ENCODE measurements at regions not wholly inside any gene's neighbourhood (a gene's known extent, or its start where the extent isn't known, plus 50 kb on each side); places are given as distances from the start of the nearest gene placed in this dataset.

DNA sequence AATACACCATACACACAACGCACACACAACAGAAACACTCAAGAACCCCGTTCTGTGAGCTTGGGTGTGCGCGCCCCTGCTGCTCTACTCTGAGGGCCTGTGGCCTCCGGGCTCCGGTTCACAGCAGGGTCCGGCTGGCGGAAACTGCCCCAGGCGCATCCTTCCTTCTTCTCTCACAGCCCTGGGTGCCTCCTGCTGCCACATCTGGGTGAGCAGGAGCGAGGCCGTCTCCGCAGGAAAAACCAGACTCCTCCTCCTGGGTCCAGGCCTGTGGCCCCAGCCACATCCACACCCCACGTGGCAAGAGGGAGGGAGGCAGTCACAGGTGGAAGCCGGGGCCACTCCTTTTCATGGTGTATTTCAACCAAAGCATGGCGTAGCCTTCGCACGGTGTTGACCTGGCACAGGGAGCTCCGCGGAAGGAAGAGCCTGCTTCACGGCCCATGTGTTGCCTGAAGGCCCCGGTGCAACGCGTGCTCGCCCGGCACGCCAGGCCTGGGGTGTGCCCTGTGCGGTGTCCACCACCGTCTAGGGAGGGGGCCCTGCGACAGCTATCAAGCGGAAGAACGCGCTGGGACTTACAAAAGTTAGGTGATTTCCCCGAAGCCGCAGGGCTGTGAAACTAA lies 1502.7 kb downstream of the TBC1D22A start:
- H3K4me1 Mint-ChIP-seq = no peaks in the 10 kb centered on the region
- no peaks in the 10 kb centered on the region for H3K9me3 Mint-ChIP-seq
- H3K27me3 Mint-ChIP-seq = no peaks in the 10 kb centered on the region
- H3K4me3 Mint-ChIP-seq = no peak overlapping the region
- no peaks in the 10 kb centered on the region for H3K36me3 Mint-ChIP-seq (ENCODE audit: low read depth)
- H3K27ac Mint-ChIP-seq = no peak overlapping the region
- DNase-seq = no peak
- ChIA-PET POLR2A (no interaction called here), CTCF (interaction anchor here (0.6 kb wide), 1 partner anchor 658 kb away, joined by 4 read pairs; no protein-coding TSS in a partner anchor)

GRCh38 chr22:48264586-48264985 lies 1502.1 kb downstream of the TBC1D22A start:
- Mint-ChIP-seq H3K36me3 (ENCODE audit: low read depth) (no peaks in the 10 kb centered on the region), H3K4me1 (no peaks in the 10 kb centered on the region), H3K27ac (no peak overlapping the region)

GRCh38 chr22:48263791-48264351 lies 1501.4 kb downstream of the TBC1D22A start:
- Mint-ChIP-seq H3K27me3 (no peaks in the 10 kb centered on the region), H3K9me3 (no peaks in the 10 kb centered on the region), H3K36me3 (ENCODE audit: low read depth) (no peaks in the 10 kb centered on the region), H3K4me1 (no peaks in the 10 kb centered on the region), H3K4me3 (no peak overlapping the region), H3K27ac (no peak overlapping the region)
- ChIA-PET POLR2A (no interaction called here), CTCF (no interaction called here)
- DNase-seq = no peak

More at GRCh38 chr22:48264586-48264985, 1502.1 kb downstream of the TBC1D22A start:
- Mint-ChIP-seq H3K9me3 (no peaks in the 10 kb centered on the region), H3K4me3 (no peak overlapping the region), H3K27me3 (no peaks in the 10 kb centered on the region)
- POLR2A ChIA-PET = no interaction called here
- no peak for DNase-seq
- CTCF ChIA-PET = no interaction called here

DNA sequence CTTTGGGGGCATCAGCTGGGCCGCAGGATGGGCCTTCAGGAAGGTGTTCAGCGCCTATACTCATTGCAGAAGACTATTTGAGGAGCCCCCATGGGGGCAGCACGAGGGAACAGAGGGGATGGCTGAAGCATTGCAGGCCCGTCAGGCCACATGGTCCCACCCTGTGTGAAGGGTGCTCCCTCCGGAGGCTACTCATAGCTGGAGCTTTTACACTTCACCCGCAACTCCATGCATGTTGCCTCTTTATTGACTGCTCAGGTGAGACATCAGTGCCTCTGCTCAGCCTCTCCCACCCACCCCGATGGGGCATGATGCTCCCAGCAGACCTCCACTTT lies 1500.9 kb downstream of the TBC1D22A start:
- Mint-ChIP-seq H3K27me3 (no peaks in the 10 kb centered on the region), H3K27ac (no peak overlapping the region), H3K9me3 (no peaks in the 10 kb centered on the region), H3K4me1 (no peaks in the 10 kb centered on the region), H3K4me3 (no peak overlapping the region), H3K36me3 (ENCODE audit: low read depth) (no peaks in the 10 kb centered on the region)
- ChIA-PET CTCF (no interaction called here), POLR2A (no interaction called here)
- DNase-seq = no peak

GRCh38 chr22:48262596-48263430 lies 1500.4 kb downstream of the TBC1D22A start:
- ChIA-PET CTCF (interaction anchor here (1.1 kb wide), 1 partner anchor 282 kb away, joined by 3 read pairs; no protein-coding TSS in a partner anchor), POLR2A (no interaction called here)
- DNase-seq = no peak
- no peak overlapping the region for H3K4me3 Mint-ChIP-seq
- H3K27me3 Mint-ChIP-seq = no peaks in the 10 kb centered on the region
- no peaks in the 10 kb centered on the region for H3K9me3 Mint-ChIP-seq
- no peak overlapping the region for H3K27ac Mint-ChIP-seq
- no peaks in the 10 kb centered on the region for H3K4me1 Mint-ChIP-seq
- H3K36me3 Mint-ChIP-seq (ENCODE audit: low read depth) = no peaks in the 10 kb centered on the region

DNA sequence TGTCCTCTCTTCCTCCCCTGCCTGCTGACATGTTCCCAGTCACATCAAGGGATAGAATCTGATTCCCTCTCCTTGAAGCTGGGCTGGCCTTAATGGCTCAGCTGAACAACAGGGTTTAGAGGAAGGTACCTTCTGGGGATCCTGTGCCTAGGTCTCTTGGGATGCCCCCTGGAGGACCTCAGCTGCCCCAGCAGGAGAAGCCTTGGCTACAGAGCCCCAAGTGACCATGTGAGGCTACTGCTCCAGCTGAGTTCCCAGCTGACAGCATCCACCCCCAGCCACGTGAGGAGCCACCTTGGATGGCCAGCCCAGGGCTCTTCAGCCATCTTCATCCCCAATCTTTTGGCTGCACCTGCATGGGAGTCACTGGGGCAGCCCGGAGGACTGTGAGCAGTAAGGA lies 1499.3 kb downstream of the TBC1D22A start:
- H3K27me3 Mint-ChIP-seq = no peaks in the 10 kb centered on the region
- no peak overlapping the region for H3K4me3 Mint-ChIP-seq
- no peaks in the 10 kb centered on the region for H3K4me1 Mint-ChIP-seq
- no peak for DNase-seq
- H3K9me3 Mint-ChIP-seq = no peaks in the 10 kb centered on the region
- H3K27ac Mint-ChIP-seq = no peak overlapping the region
- ChIA-PET CTCF (no interaction called here), POLR2A (no interaction called here)
- H3K36me3 Mint-ChIP-seq (ENCODE audit: low read depth) = no peaks in the 10 kb centered on the region

DNA sequence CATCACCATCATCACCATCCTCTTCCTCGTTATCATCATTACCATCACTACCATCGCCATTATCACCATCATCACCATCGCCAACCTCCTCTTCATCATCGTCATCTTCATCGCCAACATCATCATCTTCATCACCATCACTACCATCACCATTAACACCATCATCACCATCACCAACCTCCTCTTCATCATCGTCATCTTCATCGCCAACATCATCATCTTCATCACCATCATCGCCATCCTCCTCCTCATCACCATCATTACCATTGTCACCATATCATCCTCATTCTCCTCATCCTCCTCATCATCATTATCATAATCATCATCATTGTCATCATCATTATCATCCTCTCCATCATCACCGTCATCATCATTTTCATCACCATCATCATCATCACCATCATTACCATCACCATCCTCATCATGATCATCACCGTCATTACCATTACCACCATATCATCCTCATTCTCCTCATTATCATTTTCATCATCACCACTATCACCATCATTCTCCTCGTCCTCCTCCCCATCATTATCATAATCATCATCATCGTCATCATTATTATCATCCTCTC lies 1498.7 kb downstream of the TBC1D22A start:
- Mint-ChIP-seq H3K27ac (no peak overlapping the region), H3K27me3 (no peaks in the 10 kb centered on the region), H3K36me3 (ENCODE audit: low read depth) (no peaks in the 10 kb centered on the region), H3K4me1 (no peaks in the 10 kb centered on the region), H3K9me3 (no peaks in the 10 kb centered on the region), H3K4me3 (no peak overlapping the region)
- no peak for DNase-seq
- POLR2A ChIA-PET = no interaction called here
- CTCF ChIA-PET = no interaction called here

- Mint-ChIP-seq H3K27ac (no peak overlapping the region), H3K36me3 (ENCODE audit: low read depth) (no peaks in the 10 kb centered on the region), H3K27me3 (no peaks in the 10 kb centered on the region), H3K9me3 (no peaks in the 10 kb centered on the region), H3K4me1 (no peaks in the 10 kb centered on the region), H3K4me3 (no peak overlapping the region)
- CTCF ChIA-PET = no interaction called here
- DNase-seq = no peak
- POLR2A ChIA-PET = no interaction called here
Observed at GRCh38 chr22:48259991-48260670, 1497.7 kb downstream of the TBC1D22A start.

DNA sequence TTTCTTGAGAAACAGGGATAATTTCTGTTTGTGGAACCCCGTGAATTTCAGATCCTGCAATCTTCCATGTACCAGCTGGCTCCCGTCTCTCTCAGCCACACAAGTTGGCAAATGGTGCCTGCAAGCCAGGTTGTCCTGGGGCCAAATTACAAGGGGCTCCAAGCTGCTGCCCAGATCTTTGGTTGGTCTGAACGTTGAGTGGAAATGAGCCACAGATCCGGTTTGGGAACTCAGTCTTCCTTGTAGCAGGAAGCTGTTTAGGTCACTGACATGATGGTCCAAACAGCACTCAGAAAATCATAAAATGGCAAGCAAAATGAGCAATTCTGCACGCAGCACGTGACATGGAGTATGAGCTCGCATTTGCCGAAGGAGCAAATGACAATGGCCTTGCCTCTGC lies 1496.4 kb downstream of the TBC1D22A start:
- Mint-ChIP-seq H3K36me3 (ENCODE audit: low read depth) (no peaks in the 10 kb centered on the region), H3K27ac (no peak overlapping the region), H3K4me3 (no peak overlapping the region), H3K9me3 (no peaks in the 10 kb centered on the region), H3K27me3 (no peaks in the 10 kb centered on the region), H3K4me1 (no peaks in the 10 kb centered on the region)
- DNase-seq = no peak
- CTCF ChIA-PET = no interaction called here
- POLR2A ChIA-PET = no interaction called here

DNA sequence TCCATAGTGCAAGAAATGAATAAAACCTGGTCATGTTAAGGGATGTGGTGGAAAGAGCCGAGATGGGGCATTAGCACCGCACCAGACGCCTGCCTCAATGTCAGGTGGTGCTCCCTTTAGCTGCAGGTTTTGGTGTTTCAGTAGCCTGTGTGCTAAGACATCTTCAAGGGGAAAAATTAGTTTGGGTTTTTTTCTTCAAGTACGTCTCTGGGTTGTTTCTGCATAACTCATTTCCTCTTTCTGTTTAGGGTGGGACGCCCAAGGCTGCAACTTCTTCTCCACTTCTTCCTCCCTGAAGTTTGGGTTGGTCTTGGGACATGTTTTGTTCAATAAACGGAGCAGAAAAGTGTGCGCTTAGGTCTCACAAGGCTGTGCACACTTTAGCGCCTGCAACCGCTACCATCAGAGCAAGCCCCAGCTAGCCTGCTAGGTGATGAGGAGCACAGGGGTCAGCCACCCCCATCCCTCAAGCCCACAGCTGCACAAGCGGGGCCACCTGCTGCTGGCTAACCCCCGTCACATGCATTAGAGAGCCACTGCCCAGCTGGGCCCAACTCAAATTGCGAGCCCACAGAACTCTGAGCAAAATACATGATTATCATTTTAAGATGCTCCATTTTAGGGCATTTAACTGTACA lies 1495.7 kb downstream of the TBC1D22A start:
- POLR2A ChIA-PET = no interaction called here

GRCh38 chr22:48257685-48258055 lies 1495.2 kb downstream of the TBC1D22A start:
- POLR2A ChIA-PET = no interaction called here
- Mint-ChIP-seq H3K9me3 (no peaks in the 10 kb centered on the region), H3K4me1 (no peaks in the 10 kb centered on the region), H3K27me3 (no peaks in the 10 kb centered on the region), H3K36me3 (ENCODE audit: low read depth) (no peaks in the 10 kb centered on the region), H3K4me3 (no peak overlapping the region), H3K27ac (no peak overlapping the region)
- no peak for DNase-seq
- CTCF ChIA-PET = no interaction called here

More for the DNA sequence above, 1495.7 kb downstream of the TBC1D22A start:
- Mint-ChIP-seq H3K9me3 (no peaks in the 10 kb centered on the region), H3K4me3 (no peak overlapping the region), H3K27ac (no peak overlapping the region), H3K36me3 (ENCODE audit: low read depth) (no peaks in the 10 kb centered on the region), H3K4me1 (no peaks in the 10 kb centered on the region), H3K27me3 (no peaks in the 10 kb centered on the region)
- DNase-seq = no peak
- CTCF ChIA-PET = no interaction called here

DNA sequence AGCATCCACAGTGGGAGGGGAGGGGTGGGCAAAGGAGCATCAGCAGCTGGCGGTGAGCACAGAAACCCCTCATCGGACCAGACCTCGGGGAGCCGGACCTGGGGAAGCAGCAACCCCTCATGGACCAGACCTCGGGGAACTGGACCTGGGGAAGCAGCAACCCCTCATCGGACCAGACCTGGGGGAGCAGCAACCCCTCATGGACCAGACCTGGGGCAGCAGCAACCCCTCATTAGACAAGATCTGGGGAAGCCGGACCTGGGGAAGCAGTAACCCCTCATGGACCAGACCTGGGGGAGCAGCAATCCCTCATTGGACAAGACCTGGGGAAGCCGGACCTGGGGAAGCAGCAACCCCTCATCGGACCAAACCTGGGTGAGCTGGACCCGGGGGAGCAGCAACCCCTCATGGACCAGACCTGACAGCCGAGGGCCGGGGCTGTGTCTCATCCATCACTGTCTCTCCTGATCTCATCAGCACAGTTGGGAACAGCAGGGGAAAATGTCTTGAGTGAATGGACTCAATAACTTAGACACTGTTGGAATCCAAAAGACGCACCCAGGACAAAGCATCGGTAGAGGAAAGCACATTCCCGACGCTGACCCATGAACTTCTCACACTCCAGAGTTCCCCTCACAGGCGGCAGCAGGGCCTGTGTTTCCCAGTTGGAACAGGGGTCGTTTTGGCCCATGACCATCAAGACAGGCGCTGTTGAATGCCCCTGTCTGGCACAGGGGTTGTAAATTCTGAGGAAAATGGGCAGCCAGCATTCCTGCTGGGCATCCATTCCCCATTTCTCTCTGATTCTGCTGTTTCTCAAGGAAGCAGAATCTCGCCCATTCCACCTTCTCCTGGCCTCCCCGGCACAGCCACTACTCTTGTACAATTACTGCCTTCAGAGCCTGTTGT lies 1494.6 kb downstream of the TBC1D22A start:
- ChIA-PET CTCF (no interaction called here), POLR2A (no interaction called here)
- Mint-ChIP-seq H3K4me3 (no peak overlapping the region), H3K4me1 (no peaks in the 10 kb centered on the region), H3K27ac (no peak overlapping the region), H3K36me3 (ENCODE audit: low read depth) (no peaks in the 10 kb centered on the region), H3K9me3 (no peaks in the 10 kb centered on the region), H3K27me3 (no peaks in the 10 kb centered on the region)
- no peak for DNase-seq

Data from activated CD4-positive, alpha-beta T cell treated with anti-CD3 and anti-CD28 coated beads, Interleukin-2, amount 10 ng/mL, durations not matched to agents 7 days and 5 days (primary cell).